ENCODE measurements at regions not wholly inside any gene's neighbourhood (a gene's known extent, or its start where the extent isn't known, plus 50 kb on each side); places are given as distances from the start of the nearest gene placed in this dataset.

DNA sequence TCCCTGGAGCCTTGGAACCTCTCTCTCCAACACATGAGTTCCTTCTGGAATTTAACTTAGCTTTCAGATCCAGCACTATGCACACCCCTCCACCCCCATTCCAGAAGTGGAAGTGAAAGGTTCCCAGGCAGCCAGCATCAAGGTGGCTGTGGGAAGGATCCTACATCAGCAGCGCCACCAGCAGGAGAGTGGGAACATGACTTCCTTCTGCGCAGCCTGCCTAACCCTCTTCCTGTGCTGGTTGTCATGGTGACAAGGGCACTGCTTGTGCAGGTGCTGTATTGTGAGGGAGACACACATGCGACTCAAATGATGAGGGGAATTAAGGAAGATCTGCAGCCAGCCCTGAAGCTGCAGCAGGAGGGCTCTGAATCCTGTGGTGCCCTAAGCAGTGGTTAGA lies 904.5 kb upstream of the API5 start:
- Histone ChIP-seq H3K4me1 (ENCODE audit: control insufficient read depth, insufficient read depth, low read length) (no peaks in the 10 kb centered on the region), H3K9me3 (ENCODE audit: control insufficient read depth, insufficient read depth, low read depth, low read length) (no peaks in the 10 kb centered on the region), H3K27me3 (ENCODE audit: control insufficient read depth, insufficient read depth, low read length) (no peaks in the 10 kb centered on the region), H3K36me3 (ENCODE audit: control insufficient read depth, insufficient read depth, low read length) (no peaks in the 10 kb centered on the region), H3K27ac (ENCODE audit: low read length) (no peak overlapping the region), H3K4me3 (ENCODE audit: low read depth in 2 of 2, low read length in 2 of 2) (no peak overlapping the region)
- in situ Hi-C loops (cut with HindIII; ENCODE audit: low pct_unique_long_range_greater_than_20kb, low sequenced_read_pairs) (no loop called here), intact Hi-C loops (cut with micrococcal nuclease; ENCODE audit: unreplicated experiment) (no loop called here)
- no peak for ATAC-seq
- TF ChIP-seq TCF7L2 (IDR thresholded peaks at IDR 0.05; ENCODE audit: low read depth, low read length) (no peak), POLR2AphosphoS5 (IDR thresholded peaks at IDR 0.05; ENCODE audit: low read depth, low read length) (no peak), SIN3A (IDR thresholded peaks at IDR 0.05; ENCODE audit: borderline replicate concordance, insufficient read depth, low read depth, low read length) (no peak)
- TF ChIP-seq, protein P1, sequence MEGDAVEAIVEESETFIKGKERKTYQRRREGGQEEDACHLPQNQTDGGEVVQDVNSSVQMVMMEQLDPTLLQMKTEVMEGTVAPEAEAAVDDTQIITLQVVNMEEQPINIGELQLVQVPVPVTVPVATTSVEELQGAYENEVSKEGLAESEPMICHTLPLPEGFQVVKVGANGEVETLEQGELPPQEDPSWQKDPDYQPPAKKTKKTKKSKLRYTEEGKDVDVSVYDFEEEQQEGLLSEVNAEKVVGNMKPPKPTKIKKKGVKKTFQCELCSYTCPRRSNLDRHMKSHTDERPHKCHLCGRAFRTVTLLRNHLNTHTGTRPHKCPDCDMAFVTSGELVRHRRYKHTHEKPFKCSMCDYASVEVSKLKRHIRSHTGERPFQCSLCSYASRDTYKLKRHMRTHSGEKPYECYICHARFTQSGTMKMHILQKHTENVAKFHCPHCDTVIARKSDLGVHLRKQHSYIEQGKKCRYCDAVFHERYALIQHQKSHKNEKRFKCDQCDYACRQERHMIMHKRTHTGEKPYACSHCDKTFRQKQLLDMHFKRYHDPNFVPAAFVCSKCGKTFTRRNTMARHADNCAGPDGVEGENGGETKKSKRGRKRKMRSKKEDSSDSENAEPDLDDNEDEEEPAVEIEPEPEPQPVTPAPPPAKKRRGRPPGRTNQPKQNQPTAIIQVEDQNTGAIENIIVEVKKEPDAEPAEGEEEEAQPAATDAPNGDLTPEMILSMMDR (IDR thresholded peaks at IDR 0.05), result no peak
- TF ChIP-seq, protein P2, sequence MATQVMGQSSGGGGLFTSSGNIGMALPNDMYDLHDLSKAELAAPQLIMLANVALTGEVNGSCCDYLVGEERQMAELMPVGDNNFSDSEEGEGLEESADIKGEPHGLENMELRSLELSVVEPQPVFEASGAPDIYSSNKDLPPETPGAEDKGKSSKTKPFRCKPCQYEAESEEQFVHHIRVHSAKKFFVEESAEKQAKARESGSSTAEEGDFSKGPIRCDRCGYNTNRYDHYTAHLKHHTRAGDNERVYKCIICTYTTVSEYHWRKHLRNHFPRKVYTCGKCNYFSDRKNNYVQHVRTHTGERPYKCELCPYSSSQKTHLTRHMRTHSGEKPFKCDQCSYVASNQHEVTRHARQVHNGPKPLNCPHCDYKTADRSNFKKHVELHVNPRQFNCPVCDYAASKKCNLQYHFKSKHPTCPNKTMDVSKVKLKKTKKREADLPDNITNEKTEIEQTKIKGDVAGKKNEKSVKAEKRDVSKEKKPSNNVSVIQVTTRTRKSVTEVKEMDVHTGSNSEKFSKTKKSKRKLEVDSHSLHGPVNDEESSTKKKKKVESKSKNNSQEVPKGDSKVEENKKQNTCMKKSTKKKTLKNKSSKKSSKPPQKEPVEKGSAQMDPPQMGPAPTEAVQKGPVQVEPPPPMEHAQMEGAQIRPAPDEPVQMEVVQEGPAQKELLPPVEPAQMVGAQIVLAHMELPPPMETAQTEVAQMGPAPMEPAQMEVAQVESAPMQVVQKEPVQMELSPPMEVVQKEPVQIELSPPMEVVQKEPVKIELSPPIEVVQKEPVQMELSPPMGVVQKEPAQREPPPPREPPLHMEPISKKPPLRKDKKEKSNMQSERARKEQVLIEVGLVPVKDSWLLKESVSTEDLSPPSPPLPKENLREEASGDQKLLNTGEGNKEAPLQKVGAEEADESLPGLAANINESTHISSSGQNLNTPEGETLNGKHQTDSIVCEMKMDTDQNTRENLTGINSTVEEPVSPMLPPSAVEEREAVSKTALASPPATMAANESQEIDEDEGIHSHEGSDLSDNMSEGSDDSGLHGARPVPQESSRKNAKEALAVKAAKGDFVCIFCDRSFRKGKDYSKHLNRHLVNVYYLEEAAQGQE (IDR thresholded peaks at IDR 0.05; ENCODE audit: insufficient read depth in 1 of 2, low read depth in 2 of 2, low read length in 1 of 2), result no peak
- ChIA-PET CTCF (no interaction called here), POLR2A (no interaction called here)
- DNase-seq (ENCODE audit: low read depth, low spot score), result no peak
- BruUV-seq (replicated peaks), result no TSS peak

DNA sequence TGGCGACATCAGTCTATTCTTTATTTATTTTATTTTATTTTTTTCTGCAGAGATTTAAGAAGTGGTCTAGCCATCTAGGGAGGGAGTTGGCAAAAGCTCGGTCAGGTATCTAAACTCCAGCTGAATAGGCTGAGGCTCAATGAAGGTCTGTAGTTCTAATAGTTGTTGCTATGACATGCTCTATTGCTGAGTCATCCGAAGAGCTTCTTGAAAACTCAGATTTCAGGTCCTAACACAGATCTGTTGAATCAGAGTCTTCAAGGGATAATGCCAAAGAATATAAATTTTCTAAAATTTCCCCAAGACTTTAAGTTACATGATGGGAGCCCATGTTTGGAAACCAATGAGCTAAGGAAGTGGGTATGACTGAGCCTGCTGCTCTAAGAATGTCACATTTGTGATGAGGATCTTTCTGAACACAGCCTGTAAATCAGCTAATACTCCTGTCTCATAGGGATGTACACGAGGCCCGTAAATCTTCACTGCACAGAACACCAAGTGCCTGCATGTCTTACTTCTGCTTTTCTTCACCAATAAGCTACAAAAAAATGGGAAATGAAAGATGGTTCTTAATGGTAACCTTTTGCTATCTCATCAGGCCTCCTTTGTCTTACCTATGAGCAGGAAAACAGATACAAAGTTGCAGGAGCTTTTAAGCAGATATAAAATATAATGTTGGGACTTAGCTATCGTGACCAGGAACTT lies 901.4 kb upstream of the API5 start:
- POLR2A ChIA-PET, result no interaction called here
- CTCF ChIA-PET, result no interaction called here
- Histone ChIP-seq H3K9me3 (ENCODE audit: control insufficient read depth, insufficient read depth, low read depth, low read length) (no peaks in the 10 kb centered on the region), H3K4me3 (ENCODE audit: low read depth in 2 of 2, low read length in 2 of 2) (no peak overlapping the region), H3K27me3 (ENCODE audit: control insufficient read depth, insufficient read depth, low read length) (no peaks in the 10 kb centered on the region), H3K27ac (ENCODE audit: low read length) (no peak overlapping the region), H3K36me3 (ENCODE audit: control insufficient read depth, insufficient read depth, low read length) (no peaks in the 10 kb centered on the region), H3K4me1 (ENCODE audit: control insufficient read depth, insufficient read depth, low read length) (no peaks in the 10 kb centered on the region)
- no TSS peak for BruUV-seq (replicated peaks)
- ATAC-seq (no peak), DNase-seq (ENCODE audit: low read depth, low spot score) (no peak)
- no peak for TF ChIP-seq SIN3A (IDR thresholded peaks at IDR 0.05; ENCODE audit: borderline replicate concordance, insufficient read depth, low read depth, low read length)
- TF ChIP-seq, protein P1 (IDR thresholded peaks at IDR 0.05), result no peak
- TF ChIP-seq TCF7L2 (IDR thresholded peaks at IDR 0.05; ENCODE audit: low read depth, low read length), result no peak
- TF ChIP-seq POLR2AphosphoS5 (IDR thresholded peaks at IDR 0.05; ENCODE audit: low read depth, low read length), result no peak
- TF ChIP-seq, protein P2 (IDR thresholded peaks at IDR 0.05; ENCODE audit: insufficient read depth in 1 of 2, low read depth in 2 of 2, low read length in 1 of 2), result no peak
- intact Hi-C loops (cut with micrococcal nuclease; ENCODE audit: unreplicated experiment) (no loop called here), in situ Hi-C loops (cut with HindIII; ENCODE audit: low pct_unique_long_range_greater_than_20kb, low sequenced_read_pairs) (no loop called here)

Measured in Panc1 (cell line).